H1 (cell line): ENCODE measurements at regions not wholly inside any gene's neighbourhood (a gene's known extent, or its start where the extent isn't known, plus 50 kb on each side); places are given as distances from the start of the nearest gene placed in this dataset.

Experiments used
- CHD2 ChIP-seq: IDR thresholded peaks from 2 replicates; pipeline ENCODE4 v1.6.1; 2012; ENCODE audit warnings: low read length, improper control_type of control experiment
- HDAC6 ChIP-seq: IDR thresholded peaks from one replicate; pipeline ENCODE4 v1.7.1; 2012; ENCODE audit warnings: low read depth, mild to moderate bottlenecking, inconsistent platforms, low read length, moderate library complexity
- NANOG ChIP-seq: IDR thresholded peaks from 2 replicates; pipeline ENCODE4 v1.6.1; 2011; ENCODE audit warnings: low read length, low read depth, mild to moderate bottlenecking, inconsistent platforms; ENCODE audit not compliant: insufficient read depth, poor library complexity, severe bottlenecking
- POLR2A ChIP-seq, 2 experiments: IDR thresholded peaks; 1 replicate in 1 of 2; 2 replicates in 1 of 2; pipeline ENCODE4 v1.6.1; 2011; ENCODE audit warnings: low read depth in 2 of 2, low read length in 2 of 2, mild to moderate bottlenecking in 2 of 2; ENCODE audit errors: control extremely low read depth in 1 of 2
- TBP ChIP-seq: IDR thresholded peaks from 2 replicates; pipeline ENCODE4 v1.6.1; 2011; ENCODE audit warnings: low read depth, low read length, improper control_type of control experiment
- TF ChIP-seq, protein P1 (sequence below): IDR thresholded peaks from 2 replicates; pipeline ENCODE4 v1.6.1; 2012; ENCODE audit warnings: inconsistent platforms
- TF ChIP-seq, protein P2 (sequence below): IDR thresholded peaks from 2 replicates; pipeline ENCODE4 v1.6.1; 2011; ENCODE audit warnings: low read depth, mild to moderate bottlenecking, low read length; ENCODE audit not compliant: insufficient read depth
- TF ChIP-seq, protein P3 (sequence below), 3 experiments: IDR thresholded peaks; 1 replicate in 2 of 3; 2 replicates in 1 of 3; pipeline versions ENCODE4 v1.5.1 to v1.6.1; 2011; ENCODE audit warnings: low read length in 3 of 3, mild to moderate bottlenecking in 3 of 3, inconsistent platforms in 2 of 3, low read depth in 1 of 3, moderate library complexity in 1 of 3; ENCODE audit not compliant: insufficient read depth in 1 of 3; ENCODE audit errors: control extremely low read depth in 1 of 3

DNA sequence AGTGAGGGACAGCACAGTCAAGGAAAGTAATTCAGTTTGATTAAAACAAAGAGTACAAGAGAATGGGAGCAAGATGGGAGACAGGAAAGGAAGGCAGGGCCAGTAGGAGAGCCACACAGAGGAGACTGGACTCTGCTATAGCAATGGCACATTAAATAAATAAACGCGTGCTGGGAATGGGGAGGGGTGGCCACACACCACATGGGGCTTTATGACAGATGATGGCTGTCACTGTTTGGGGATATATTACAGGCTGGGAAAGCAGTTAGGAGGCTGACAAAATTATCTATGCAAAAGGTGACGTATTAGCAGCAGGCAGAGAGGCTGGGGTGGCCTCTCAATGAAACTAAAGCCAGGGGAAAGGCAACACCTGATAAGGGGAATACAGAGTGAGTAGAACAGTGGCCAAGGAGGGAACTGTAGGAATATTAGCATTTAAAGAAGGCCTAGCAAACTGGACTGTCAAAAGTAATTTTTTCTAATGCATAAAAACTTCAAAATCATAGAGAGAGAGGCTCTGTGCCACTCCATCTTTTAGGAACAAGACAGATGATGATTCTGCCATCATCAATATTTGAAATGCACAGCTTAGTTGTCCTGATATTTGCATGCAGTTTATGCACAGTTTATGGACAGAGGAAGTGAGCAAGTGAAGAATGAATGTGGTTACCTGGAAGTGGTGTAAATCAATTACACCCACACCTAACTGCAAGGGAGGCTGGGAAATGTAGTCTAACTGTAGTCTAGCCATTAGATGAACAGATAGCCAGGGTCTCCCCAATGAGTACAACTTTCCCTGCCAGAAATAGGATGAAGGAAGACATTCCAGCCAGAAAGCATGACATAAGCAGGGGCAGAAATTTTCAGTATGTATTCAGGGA is 346.5 kb downstream of the FOXO1 start:
- TF ChIP-seq, protein P1, sequence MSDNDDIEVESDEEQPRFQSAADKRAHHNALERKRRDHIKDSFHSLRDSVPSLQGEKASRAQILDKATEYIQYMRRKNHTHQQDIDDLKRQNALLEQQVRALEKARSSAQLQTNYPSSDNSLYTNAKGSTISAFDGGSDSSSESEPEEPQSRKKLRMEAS, result no peak
- TF ChIP-seq HDAC6, result no peak
- TF ChIP-seq POLR2A (IDR thresholded peaks at IDR 0.05; ENCODE audit: control extremely low read depth in 1 of 2, low read depth in 2 of 2, low read length in 2 of 2), result no peak
- TF ChIP-seq CHD2, result no peak
- TF ChIP-seq, protein P2, sequence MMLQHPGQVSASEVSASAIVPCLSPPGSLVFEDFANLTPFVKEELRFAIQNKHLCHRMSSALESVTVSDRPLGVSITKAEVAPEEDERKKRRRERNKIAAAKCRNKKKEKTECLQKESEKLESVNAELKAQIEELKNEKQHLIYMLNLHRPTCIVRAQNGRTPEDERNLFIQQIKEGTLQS, result no peak
- TF ChIP-seq NANOG, result no peak
- TF ChIP-seq, protein P3, sequence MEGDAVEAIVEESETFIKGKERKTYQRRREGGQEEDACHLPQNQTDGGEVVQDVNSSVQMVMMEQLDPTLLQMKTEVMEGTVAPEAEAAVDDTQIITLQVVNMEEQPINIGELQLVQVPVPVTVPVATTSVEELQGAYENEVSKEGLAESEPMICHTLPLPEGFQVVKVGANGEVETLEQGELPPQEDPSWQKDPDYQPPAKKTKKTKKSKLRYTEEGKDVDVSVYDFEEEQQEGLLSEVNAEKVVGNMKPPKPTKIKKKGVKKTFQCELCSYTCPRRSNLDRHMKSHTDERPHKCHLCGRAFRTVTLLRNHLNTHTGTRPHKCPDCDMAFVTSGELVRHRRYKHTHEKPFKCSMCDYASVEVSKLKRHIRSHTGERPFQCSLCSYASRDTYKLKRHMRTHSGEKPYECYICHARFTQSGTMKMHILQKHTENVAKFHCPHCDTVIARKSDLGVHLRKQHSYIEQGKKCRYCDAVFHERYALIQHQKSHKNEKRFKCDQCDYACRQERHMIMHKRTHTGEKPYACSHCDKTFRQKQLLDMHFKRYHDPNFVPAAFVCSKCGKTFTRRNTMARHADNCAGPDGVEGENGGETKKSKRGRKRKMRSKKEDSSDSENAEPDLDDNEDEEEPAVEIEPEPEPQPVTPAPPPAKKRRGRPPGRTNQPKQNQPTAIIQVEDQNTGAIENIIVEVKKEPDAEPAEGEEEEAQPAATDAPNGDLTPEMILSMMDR (IDR thresholded peaks at IDR 0.05; ENCODE audit: control extremely low read depth in 1 of 3, insufficient read depth in 1 of 3, low read depth in 1 of 3, low read length in 3 of 3), result no peak
- no peak for TF ChIP-seq TBP
